NCI-H460 (cell line): ENCODE measurements at regions not wholly inside any gene's neighbourhood (a gene's known extent, or its start where the extent isn't known, plus 50 kb on each side); places are given as distances from the start of the nearest gene placed in this dataset.

Experiments
- DNase-seq: peaks from one replicate; pipeline ENCODE4 v3.0.0-alpha.2; 2016; ENCODE audit warnings: low read depth; ENCODE audit errors: extremely low read depth
- small RNA-seq, 2 experiments: library from RNA; depleted of rRNA; stranded (forward); fragments of <200 nt; gene quantifications; one replicate each; pipeline ENCODE3, GENCODE V24; 2014

- DNase-seq, result no peak
Measured at GRCh38 chr2:41989501-41990180, 58.2 kb upstream of the PKDCC start.

- no peak for DNase-seq
Measured at GRCh38 chr2:41990245-41990644, 57.6 kb upstream of the PKDCC start.

GRCh38 chr2:41990688-41991087 lies 57.1 kb upstream of the PKDCC start:
- DNase-seq, result no peak

- DNase-seq, result no peak
Measured at GRCh38 chr2:41992056-41992642, 55.7 kb upstream of the PKDCC start.

GRCh38 chr2:41992671-41993434 lies 55.0 kb upstream of the PKDCC start:
- no peak for DNase-seq

- no peak for DNase-seq
Measured at GRCh38 chr2:41993435-41993925, 54.3 kb upstream of the PKDCC start.

GRCh38 chr2:41994233-41994637 lies 53.6 kb upstream of the PKDCC start:
- DNase-seq, result no peak

GRCh38 chr2:41994661-41995060 lies 53.2 kb upstream of the PKDCC start:
- no peak for DNase-seq

- no peak for DNase-seq
Measured at GRCh38 chr2:41997561-41997960, 50.3 kb upstream of the PKDCC start.

Small RNA genes in the stretch of these regions (small RNA-seq; reads per million reads assigned to genes)
- 0 reads per million in 2 experiments for gene RF00019
- gene RNU4-63P, result 0 reads per million in 2 experiments
